GM23248 (cell line): ENCODE measurements at regions not wholly inside any gene's neighbourhood (a gene's known extent, or its start where the extent isn't known, plus 50 kb on each side); places are given as distances from the start of the nearest gene placed in this dataset.

Experiments
- DNase-seq: peaks from one replicate; pipeline ENCODE4 v3.0.0-alpha.2; 2015
- H2AFZ ChIP-seq: fragments of 200-600 bp; sonication (generic); 2 replicates; pipeline ENCODE4 v1.6.1; 2016; ENCODE audit warnings: antibody characterized with exemption
- H3F3A ChIP-seq: fragments of 200-600 bp; sonication (generic); 2 replicates; pipeline ENCODE4 v1.6.1; 2016; ENCODE audit warnings: mild to moderate bottlenecking, antibody characterized with exemption, mixed run types; ENCODE audit not compliant: insufficient read depth
- H3K27ac ChIP-seq: fragments of 200-600 bp; sonication (generic); 2 replicates; pipeline ENCODE4 v1.5.1; 2016; ENCODE audit warnings: mild to moderate bottlenecking
- H3K27me3 ChIP-seq: fragments of 200-600 bp; sonication (generic); replicated peaks from 2 replicates; pipeline ENCODE4 v1.6.1; 2016; ENCODE audit warnings: mild to moderate bottlenecking; ENCODE audit not compliant: insufficient read depth
- H3K36me3 ChIP-seq: fragments of 200-600 bp; sonication (generic); 2 replicates; pipeline ENCODE4 v1.6.1; 2016; ENCODE audit warnings: low read depth, mild to moderate bottlenecking
- H3K4me1 ChIP-seq: fragments of 200-600 bp; sonication (generic); 2 replicates; pipeline ENCODE4 v1.6.1; 2016; ENCODE audit warnings: mild to moderate bottlenecking; ENCODE audit not compliant: insufficient read depth
- H3K4me2 ChIP-seq: fragments of 200-600 bp; sonication (generic); one replicate; pipeline ENCODE4 v1.6.1; 2016; ENCODE audit warnings: mild to moderate bottlenecking; ENCODE audit not compliant: unreplicated experiment
- H3K4me3 ChIP-seq: fragments of 200-600 bp; sonication (generic); 2 replicates; pipeline ENCODE4 v1.5.1; 2016; ENCODE audit warnings: mild to moderate bottlenecking
- H3K79me2 ChIP-seq: fragments of 200-600 bp; sonication (generic); 2 replicates; pipeline ENCODE4 v1.6.1; 2016; ENCODE audit warnings: mild to moderate bottlenecking; ENCODE audit not compliant: insufficient read depth
- H3K9ac ChIP-seq: fragments of 200-600 bp; sonication (generic); 2 replicates; pipeline ENCODE4 v1.6.1; 2016; ENCODE audit warnings: mild to moderate bottlenecking
- H3K9me2 ChIP-seq: fragments of 200-600 bp; sonication (generic); 2 replicates; pipeline ENCODE4 v1.6.1; 2016; ENCODE audit warnings: mixed run types, mild to moderate bottlenecking, moderate library complexity; ENCODE audit not compliant: insufficient read depth
- H3K9me3 ChIP-seq: fragments of 200-600 bp; sonication (generic); one replicate; pipeline ENCODE4 v1.6.1; 2017; ENCODE audit warnings: low read depth
- H4K20me1 ChIP-seq: fragments of 200-600 bp; sonication (generic); 2 replicates; pipeline ENCODE4 v1.6.0; 2016; ENCODE audit not compliant: insufficient read depth
- EZH2 ChIP-seq: fragments of 200-600 bp; sonication (generic); IDR thresholded peaks from 2 replicates; pipeline ENCODE4 v1.6.1; 2018; ENCODE audit warnings: antibody characterized with exemption, mild to moderate bottlenecking; ENCODE audit not compliant: insufficient read depth, poor library complexity, severe bottlenecking
- EZH2phosphoT487 ChIP-seq: fragments of 200-600 bp; sonication (generic); IDR thresholded peaks from 2 replicates; pipeline ENCODE4 v1.6.1; 2018; ENCODE audit warnings: antibody characterized with exemption, moderate library complexity, mild to moderate bottlenecking, low read depth; ENCODE audit not compliant: insufficient read depth
- WGBS, 2 experiments: methylation state at CpG; one replicate each; pipeline ENCODE4 v1.1.6; 2015 to 2017; ENCODE audit warnings: low lambda C conversion rate in 2 of 2, low coverage in 1 of 2; ENCODE audit errors: missing lambda C conversion rate in 2 of 2; 5-methylcytosine and 5-hydroxymethylcytosine counted together
- in situ Hi-C: fragments of 300-500 bp; cut with MboI; formaldehyde crosslinking; loops from 2 replicates; pipeline ENCODE4 v1.15.0; 2020

- 95% methylated on average over 6 of the region's 6 CpGs for WGBS, 2 experiments
- H3K27me3 ChIP-seq: no peaks in the 10 kb centered on the region
- in situ Hi-C loops: no loop called here
- H3K27ac ChIP-seq: no peak overlapping the region
- no peak overlapping the region for H3K4me2 ChIP-seq
- no peaks in the 10 kb centered on the region for H3K36me3 ChIP-seq
- TF ChIP-seq EZH2 (no peak), EZH2phosphoT487 (no peak)
- H3K9ac ChIP-seq: no peak overlapping the region
- H3K9me2 ChIP-seq: no peaks in the 10 kb centered on the region
- no peak overlapping the region for H3K4me3 ChIP-seq
- H3K9me3 ChIP-seq: no peaks in the 10 kb centered on the region
- H3K4me1 ChIP-seq: peaks cover 4% of the 10 kb centered on the region; the same call in 1 of the 2 replicates
- H4K20me1 ChIP-seq: no peaks in the 10 kb centered on the region
- no peaks in the 10 kb centered on the region for H3K79me2 ChIP-seq
- H2AFZ ChIP-seq: no peak overlapping the region
- H3F3A ChIP-seq: no peaks in the 10 kb centered on the region
- DNase-seq: no peak
Observed at GRCh38 chr10:78360284-78360683, 326.6 kb downstream of the RPS24 start.

- no peak for TF ChIP-seq EZH2phosphoT487
- TF ChIP-seq EZH2: no peak
- peaks cover 4% of the 10 kb centered on the region; the same call in 1 of the 2 replicates for H3K4me1 ChIP-seq
- no peak overlapping the region for H3K4me2 ChIP-seq
- no peaks in the 10 kb centered on the region for H3F3A ChIP-seq
- no peaks in the 10 kb centered on the region for H3K9me2 ChIP-seq
- H3K4me3 ChIP-seq: no peak overlapping the region
- H3K9me3 ChIP-seq: no peaks in the 10 kb centered on the region
- no peak overlapping the region for H3K27ac ChIP-seq
- no peak overlapping the region for H3K9ac ChIP-seq
- H3K27me3 ChIP-seq: no peaks in the 10 kb centered on the region
- in situ Hi-C loops: no loop called here
- H4K20me1 ChIP-seq: no peaks in the 10 kb centered on the region
- no peaks in the 10 kb centered on the region for H3K36me3 ChIP-seq
- H2AFZ ChIP-seq: no peak overlapping the region
- DNase-seq: no peak
- WGBS, 2 experiments: 60 to 88% methylated on average over 2 to 3 of the region's 3 CpGs
- H3K79me2 ChIP-seq: no peaks in the 10 kb centered on the region
Observed at GRCh38 chr10:78361031-78361430, 327.4 kb downstream of the RPS24 start.

DNA sequence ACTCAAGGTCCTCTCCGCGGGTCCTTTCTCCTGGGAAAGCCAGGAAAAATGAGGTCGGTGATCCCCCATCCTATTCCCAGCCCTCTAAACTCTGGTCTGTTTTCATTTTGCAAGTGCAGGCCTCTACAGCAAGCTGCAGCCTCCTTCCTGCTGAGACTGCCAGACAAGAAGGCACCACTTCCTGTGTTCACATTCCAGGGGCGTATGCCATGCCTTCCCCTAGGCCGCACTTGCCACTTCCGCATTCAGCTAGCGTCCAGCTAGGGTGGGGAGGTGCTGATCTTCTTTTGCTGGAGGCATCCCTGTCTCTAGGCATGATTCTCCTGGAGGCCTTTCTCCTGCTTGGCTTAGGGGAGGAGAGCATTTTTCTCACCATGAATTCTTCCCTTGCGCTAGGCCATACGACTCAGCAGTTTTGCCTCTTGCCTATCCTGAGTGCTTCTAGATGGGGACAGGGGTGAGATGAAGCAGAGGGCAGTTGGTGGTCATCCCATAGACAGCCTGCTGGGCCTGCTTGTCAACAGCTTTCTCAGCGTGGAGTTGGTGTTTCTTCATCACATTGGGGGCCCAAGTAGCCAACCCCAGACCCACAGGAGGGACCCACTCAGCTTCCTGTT is 328.9 kb downstream of the RPS24 start:
- H3F3A ChIP-seq: no peaks in the 10 kb centered on the region
- no peaks in the 10 kb centered on the region for H3K9me3 ChIP-seq
- H3K79me2 ChIP-seq: no peaks in the 10 kb centered on the region
- no peaks in the 10 kb centered on the region for H3K9me2 ChIP-seq
- in situ Hi-C loops: no loop called here
- peaks cover 4% of the 10 kb centered on the region; the same call in 1 of the 2 replicates for H3K4me1 ChIP-seq
- DNase-seq: peak; percentile 50
- TF ChIP-seq EZH2phosphoT487 (no peak), EZH2 (no peak)
- H3K36me3 ChIP-seq: no peaks in the 10 kb centered on the region
- no peak overlapping the region for H3K27ac ChIP-seq
- H2AFZ ChIP-seq: peak overlapping the region; percentile 65
- WGBS, 2 experiments: 65 to 73% methylated on average over 10 of the region's 10 CpGs
- H3K9ac ChIP-seq: no peak overlapping the region
- H3K27me3 ChIP-seq: peaks cover 5% of the 10 kb centered on the region
- H3K4me3 ChIP-seq: no peak overlapping the region
- H3K4me2 ChIP-seq: no peak overlapping the region
- no peaks in the 10 kb centered on the region for H4K20me1 ChIP-seq

DNA sequence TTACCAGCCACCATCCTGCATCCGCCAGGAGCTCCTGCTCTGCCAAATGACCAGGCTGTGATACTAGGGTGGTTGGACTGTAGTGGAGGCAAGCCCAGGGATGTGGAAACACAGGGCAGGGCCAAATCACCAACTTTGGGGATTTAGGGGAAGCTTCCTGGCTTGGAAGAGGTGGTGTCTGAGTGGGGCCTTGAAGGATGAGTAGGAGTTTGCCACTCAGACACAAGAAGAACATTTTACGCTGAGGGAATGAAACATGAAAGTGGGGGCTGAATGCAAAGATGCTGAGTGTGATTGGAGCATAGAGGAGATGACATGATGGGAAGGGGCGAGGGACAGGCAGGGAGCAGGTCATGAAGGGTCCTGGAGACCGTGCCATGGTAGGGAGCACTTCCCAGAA is 329.5 kb downstream of the RPS24 start:
- no peak overlapping the region for H2AFZ ChIP-seq
- no peak overlapping the region for H3K4me2 ChIP-seq
- in situ Hi-C loops: no loop called here
- H4K20me1 ChIP-seq: no peaks in the 10 kb centered on the region
- H3K4me1 ChIP-seq: peaks cover 4% of the 10 kb centered on the region; the same call in 1 of the 2 replicates
- no peak overlapping the region for H3K27ac ChIP-seq
- H3K9ac ChIP-seq: no peak overlapping the region
- peaks cover 5% of the 10 kb centered on the region for H3K27me3 ChIP-seq
- DNase-seq: no peak
- no peaks in the 10 kb centered on the region for H3K9me2 ChIP-seq
- TF ChIP-seq EZH2phosphoT487: no peak
- H3K4me3 ChIP-seq: no peak overlapping the region
- H3F3A ChIP-seq: no peaks in the 10 kb centered on the region
- 91 to 97% methylated on average over 4 of the region's 4 CpGs for WGBS, 2 experiments
- no peaks in the 10 kb centered on the region for H3K79me2 ChIP-seq
- H3K9me3 ChIP-seq: no peaks in the 10 kb centered on the region
- no peaks in the 10 kb centered on the region for H3K36me3 ChIP-seq
